Neural progenitor cell (in vitro differentiated cells): ENCODE measurements at regions not wholly inside any gene's neighbourhood (a gene's known extent, or its start where the extent isn't known, plus 50 kb on each side); places are given as distances from the start of the nearest gene placed in this dataset.

ENCODE experiments used
- DNase-seq: peaks from one replicate; pipeline ENCODE4 v3.0.0-alpha.2; 2016; ENCODE audit warnings: low spot score
- H2AFZ ChIP-seq: fragments of 200-600 bp; sonication (generic); replicated peaks from 2 replicates; pipeline ENCODE4 v1.6.1; 2016; ENCODE audit warnings: antibody characterized with exemption
- H3F3A ChIP-seq: fragments of 200-600 bp; sonication (generic); 2 replicates; pipeline ENCODE4 v1.6.1; 2016; ENCODE audit warnings: antibody characterized with exemption, low read depth
- H3K27ac ChIP-seq: fragments of 200-600 bp; sonication (generic); 2 replicates; pipeline ENCODE4 v1.5.1; 2016; ENCODE audit warnings: mild to moderate bottlenecking
- H3K27me3 ChIP-seq: fragments of 200-600 bp; sonication (generic); 2 replicates; pipeline ENCODE4 v1.6.1; 2016; ENCODE audit warnings: mild to moderate bottlenecking, moderate library complexity
- H3K36me3 ChIP-seq: fragments of 200-600 bp; sonication (generic); 2 replicates; pipeline ENCODE4 v1.5.1; 2016
- H3K4me1 ChIP-seq: fragments of 200-600 bp; sonication (generic); 2 replicates; pipeline ENCODE4 v1.6.1; 2016; ENCODE audit warnings: mixed run types
- H3K4me2 ChIP-seq: fragments of 200-600 bp; sonication (generic); 2 replicates; pipeline ENCODE4 v1.6.1; 2016
- H3K4me3 ChIP-seq: fragments of 200-600 bp; sonication (generic); 2 replicates; pipeline ENCODE4 v1.5.1; 2016
- H3K79me2 ChIP-seq: fragments of 200-600 bp; sonication (generic); 2 replicates; pipeline ENCODE4 v1.6.1; 2016; ENCODE audit warnings: low read depth
- H3K9ac ChIP-seq: fragments of 200-600 bp; sonication (generic); 2 replicates; pipeline ENCODE4 v1.6.1; 2016
- H3K9me3 ChIP-seq: fragments of 200-600 bp; sonication (generic); 2 replicates; pipeline ENCODE4 v1.5.1; 2016; ENCODE audit warnings: low read depth
- H4K20me1 ChIP-seq: fragments of 200-600 bp; sonication (generic); 2 replicates; pipeline ENCODE4 v1.6.1; 2016; ENCODE audit warnings: low read depth
- H3K27ac Mint-ChIP-seq: 3 replicates; pipeline ENCODE4 v1.8.0; 2021; ENCODE audit warnings: mixed read lengths
- H3K27me3 Mint-ChIP-seq: 2 replicates; pipeline ENCODE4 v1.8.0; 2022; ENCODE audit warnings: low read depth, mild to moderate bottlenecking, inconsistent platforms, moderate library complexity, mixed read lengths; ENCODE audit not compliant: insufficient read depth
- H3K36me3 Mint-ChIP-seq: 3 replicates; pipeline ENCODE4 v1.8.0; 2021; ENCODE audit warnings: mixed read lengths
- H3K4me1 Mint-ChIP-seq: 3 replicates; pipeline ENCODE4 v1.8.0; 2021; ENCODE audit warnings: mixed read lengths
- H3K4me3 Mint-ChIP-seq: 3 replicates; pipeline ENCODE4 v1.8.0; 2021; ENCODE audit warnings: mild to moderate bottlenecking, moderate library complexity, mixed read lengths
- H3K9me3 Mint-ChIP-seq: 3 replicates; pipeline ENCODE4 v1.8.0; 2020; ENCODE audit warnings: mixed read lengths
- CTCF ChIP-seq: fragments of 200-600 bp; sonication (generic); IDR thresholded peaks from 2 replicates; pipeline ENCODE4 v1.5.1; 2017; ENCODE audit warnings: antibody characterized with exemption, mild to moderate bottlenecking
- EZH2 ChIP-seq: fragments of 200-600 bp; sonication (generic); IDR thresholded peaks from 2 replicates; pipeline ENCODE4 v1.6.1; 2017; ENCODE audit warnings: antibody characterized with exemption, mild to moderate bottlenecking, moderate library complexity
- EZH2phosphoT487 ChIP-seq: fragments of 200-600 bp; sonication (generic); IDR thresholded peaks from 2 replicates; pipeline ENCODE4 v1.6.1; 2017; ENCODE audit warnings: antibody characterized with exemption

- no peak for TF ChIP-seq EZH2phosphoT487
- Histone ChIP-seq H2AFZ (no peak overlapping the region), H3K27me3 (no peaks in the 10 kb centered on the region), H3K9ac (no peak overlapping the region), H3K4me1 (peaks cover 3% of the 10 kb centered on the region), H3K36me3 (no peaks in the 10 kb centered on the region), H3F3A (no peaks in the 10 kb centered on the region), H3K4me3 (no peak overlapping the region), H4K20me1 (no peaks in the 10 kb centered on the region), H3K9me3 (no peaks in the 10 kb centered on the region), H3K27ac (no peak overlapping the region), H3K79me2 (no peaks in the 10 kb centered on the region), H3K4me2 (no peak overlapping the region)
- Mint-ChIP-seq H3K4me1 (peaks cover 34% of the 10 kb centered on the region), H3K27ac (no peak overlapping the region), H3K36me3 (no peaks in the 10 kb centered on the region), H3K4me3 (no peak overlapping the region), H3K9me3 (no peaks in the 10 kb centered on the region), H3K27me3 (peaks cover 3% of the 10 kb centered on the region)
- DNase-seq, result no peak
Observed at GRCh38 chr6:113394729-113395128, 462.4 kb upstream of the MARCKS start.

- TF ChIP-seq EZH2phosphoT487, result no peak
- no peak for TF ChIP-seq EZH2
- no peak for TF ChIP-seq CTCF
- Mint-ChIP-seq H3K4me1 (peaks cover 20% of the 10 kb centered on the region), H3K4me3 (no peak overlapping the region), H3K9me3 (no peaks in the 10 kb centered on the region), H3K36me3 (no peaks in the 10 kb centered on the region), H3K27me3 (peaks cover 3% of the 10 kb centered on the region), H3K27ac (no peak overlapping the region)
- H3F3A ChIP-seq, result no peaks in the 10 kb centered on the region
- no peak overlapping the region for H3K27ac ChIP-seq
- H3K36me3 ChIP-seq, result no peaks in the 10 kb centered on the region
- H3K4me3 ChIP-seq, result no peak overlapping the region
- DNase-seq, result no peak
- no peak overlapping the region for H3K9ac ChIP-seq
- H3K27me3 ChIP-seq, result no peaks in the 10 kb centered on the region
- no peaks in the 10 kb centered on the region for H4K20me1 ChIP-seq
- no peaks in the 10 kb centered on the region for H3K9me3 ChIP-seq
- no peak overlapping the region for H2AFZ ChIP-seq
- H3K79me2 ChIP-seq, result no peaks in the 10 kb centered on the region
- peaks cover 3% of the 10 kb centered on the region for H3K4me1 ChIP-seq
- H3K4me2 ChIP-seq, result no peak overlapping the region
Observed at GRCh38 chr6:113396730-113397129, 460.4 kb upstream of the MARCKS start.

- peaks cover 18% of the 10 kb centered on the region for H3K4me1 Mint-ChIP-seq
- no peak overlapping the region for H3K27ac Mint-ChIP-seq
- Histone ChIP-seq H3K9ac (no peak overlapping the region), H3K4me1 (peaks cover 3% of the 10 kb centered on the region), H3K4me2 (no peak overlapping the region), H3K27me3 (no peaks in the 10 kb centered on the region), H2AFZ (no peak overlapping the region), H3F3A (no peaks in the 10 kb centered on the region), H4K20me1 (no peaks in the 10 kb centered on the region), H3K4me3 (no peak overlapping the region), H3K27ac (no peak overlapping the region), H3K79me2 (no peaks in the 10 kb centered on the region), H3K36me3 (no peaks in the 10 kb centered on the region), H3K9me3 (no peaks in the 10 kb centered on the region)
- H3K4me3 Mint-ChIP-seq, result no peak overlapping the region
- DNase-seq, result no peak
- peaks cover 3% of the 10 kb centered on the region for H3K27me3 Mint-ChIP-seq
- H3K36me3 Mint-ChIP-seq, result no peaks in the 10 kb centered on the region
- H3K9me3 Mint-ChIP-seq, result no peaks in the 10 kb centered on the region
- no peak for TF ChIP-seq EZH2phosphoT487
- TF ChIP-seq CTCF, result no peak
- no peak for TF ChIP-seq EZH2
Observed at GRCh38 chr6:113397236-113397635, 459.9 kb upstream of the MARCKS start.

- Mint-ChIP-seq H3K27ac (no peak overlapping the region), H3K9me3 (no peaks in the 10 kb centered on the region), H3K4me3 (no peak overlapping the region), H3K4me1 (peaks cover 5% of the 10 kb centered on the region), H3K36me3 (no peaks in the 10 kb centered on the region), H3K27me3 (peaks cover 3% of the 10 kb centered on the region)
- Histone ChIP-seq H3K4me3 (no peak overlapping the region), H3K4me2 (no peak overlapping the region), H3K27me3 (no peaks in the 10 kb centered on the region), H3K27ac (no peak overlapping the region), H3K9me3 (no peaks in the 10 kb centered on the region), H2AFZ (no peak overlapping the region), H3F3A (no peaks in the 10 kb centered on the region), H3K9ac (no peak overlapping the region), H3K4me1 (peaks cover 3% of the 10 kb centered on the region), H3K79me2 (no peaks in the 10 kb centered on the region), H4K20me1 (no peaks in the 10 kb centered on the region), H3K36me3 (no peaks in the 10 kb centered on the region)
- TF ChIP-seq EZH2, result no peak
- no peak for TF ChIP-seq EZH2phosphoT487
- no peak for TF ChIP-seq CTCF
- no peak for DNase-seq
Observed at GRCh38 chr6:113401231-113401630, 455.9 kb upstream of the MARCKS start.
